NCI-H2081 treated with DMSO at 0.1 percent for 48 hours (cell line): ENCODE measurements at regions not wholly inside any gene's neighbourhood (a gene's known extent, or its start where the extent isn't known, plus 50 kb on each side); places are given as distances from the start of the nearest gene placed in this dataset.
A peak's percentile ranks its signal among the peaks of the same experiment; 100 is the strongest.
"Not testable (repeated sequence)": the region's sequence is repeated elsewhere in the genome, so short reads cannot be mapped to it uniquely, and the experiment has no call there.

ENCODE experiments used
- DNase-seq: peaks from one replicate; lab custom pipeline; 2025; lab: John Stamatoyannopoulos, UW

DNA sequence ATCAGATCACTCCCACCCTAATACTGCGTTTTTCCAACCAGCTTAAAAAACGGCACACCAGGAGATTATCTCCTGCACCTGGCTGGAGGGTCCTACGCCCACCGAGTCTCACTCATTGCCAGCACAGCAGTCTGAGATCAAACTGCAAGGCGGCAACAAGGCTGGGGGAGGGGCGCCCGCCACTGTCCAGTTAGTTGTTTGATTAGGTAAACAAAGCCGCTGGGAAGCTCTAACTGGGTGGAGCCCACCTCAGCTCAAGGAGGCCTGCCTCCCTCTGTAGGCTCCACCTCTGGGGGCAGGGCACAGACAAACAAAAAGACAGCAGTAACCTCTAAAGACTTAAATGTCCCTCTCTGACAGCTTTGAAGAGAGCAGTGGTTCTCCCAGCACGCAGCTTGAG, 463.0 kb upstream of the CADM1 start:
- DNase-seq, result not testable (repeated sequence)

DNA sequence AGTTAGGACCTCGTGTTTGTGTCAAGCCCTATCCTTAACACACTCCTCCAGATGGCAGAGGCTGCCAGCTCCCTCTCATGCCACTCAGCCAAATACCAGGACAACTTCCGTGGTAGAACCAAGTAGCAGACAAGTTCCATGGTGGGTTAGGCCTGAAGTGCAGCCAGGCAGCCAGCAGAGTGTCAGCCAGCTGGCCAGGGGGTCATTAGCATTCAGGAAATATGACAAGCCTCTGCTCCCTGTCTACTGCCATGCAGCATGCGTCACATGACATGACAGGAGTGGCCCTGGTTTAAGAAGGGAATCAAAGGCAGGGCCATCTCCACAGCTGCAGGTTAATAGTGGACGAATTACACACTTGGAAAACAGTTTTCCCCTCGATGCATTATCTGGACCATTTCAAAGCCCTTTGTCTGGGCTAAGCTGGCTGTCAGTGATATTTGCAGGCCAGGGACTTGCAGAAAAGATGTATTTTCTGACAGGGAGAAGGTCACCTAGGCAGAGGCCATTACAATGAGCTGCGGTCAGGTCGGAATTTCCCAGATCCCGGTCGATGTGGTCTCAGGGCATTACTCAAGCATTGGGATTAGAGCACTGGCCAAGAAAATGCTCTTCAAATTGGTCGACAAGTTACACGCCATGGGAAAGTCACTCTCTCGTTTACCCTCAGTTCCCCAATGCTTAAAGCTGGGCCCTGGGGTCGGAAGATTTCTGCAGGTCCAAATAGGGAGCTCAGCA, 461.7 kb upstream of the CADM1 start:
- DNase-seq, result no peak

DNA sequence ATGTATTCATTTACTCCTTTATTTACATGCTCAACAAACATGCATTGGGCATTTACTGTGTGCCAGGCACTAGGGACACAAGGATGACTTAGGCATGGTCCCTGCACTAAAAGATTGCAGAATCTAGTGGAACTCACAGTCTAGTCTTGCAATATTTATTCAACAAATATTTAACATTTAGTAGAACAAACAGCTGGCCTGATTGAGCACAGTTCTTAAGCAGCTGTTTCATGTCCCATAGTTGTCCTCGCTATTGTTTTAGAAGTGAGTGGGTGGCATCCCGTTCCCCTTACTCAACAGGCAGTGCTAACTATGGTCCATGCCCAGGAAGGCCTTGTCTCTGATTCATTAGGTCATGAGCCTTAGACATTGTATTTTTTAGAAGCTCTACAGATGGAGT, 459.9 kb upstream of the CADM1 start:
- DNase-seq, result no peak

DNA sequence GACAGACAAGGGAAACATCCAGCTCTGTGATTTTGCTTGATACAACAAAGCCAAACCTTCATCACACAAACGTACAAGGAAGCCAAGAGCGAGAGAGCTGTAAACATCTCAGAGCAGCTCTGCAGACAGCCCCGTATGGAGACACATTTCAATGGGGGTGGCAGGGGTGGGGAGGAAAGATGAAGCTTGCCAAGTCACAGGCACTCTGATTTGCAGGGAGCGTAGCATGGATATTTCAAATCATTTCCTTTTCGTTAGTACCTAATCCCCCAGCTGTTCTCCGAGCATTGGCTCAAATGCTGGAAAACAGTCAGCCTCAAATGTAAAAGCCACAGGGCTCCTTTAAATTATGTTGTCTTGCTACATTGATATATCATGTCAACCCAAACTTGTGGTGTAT, 458.9 kb upstream of the CADM1 start:
- peak; percentile 17 for DNase-seq

DNA sequence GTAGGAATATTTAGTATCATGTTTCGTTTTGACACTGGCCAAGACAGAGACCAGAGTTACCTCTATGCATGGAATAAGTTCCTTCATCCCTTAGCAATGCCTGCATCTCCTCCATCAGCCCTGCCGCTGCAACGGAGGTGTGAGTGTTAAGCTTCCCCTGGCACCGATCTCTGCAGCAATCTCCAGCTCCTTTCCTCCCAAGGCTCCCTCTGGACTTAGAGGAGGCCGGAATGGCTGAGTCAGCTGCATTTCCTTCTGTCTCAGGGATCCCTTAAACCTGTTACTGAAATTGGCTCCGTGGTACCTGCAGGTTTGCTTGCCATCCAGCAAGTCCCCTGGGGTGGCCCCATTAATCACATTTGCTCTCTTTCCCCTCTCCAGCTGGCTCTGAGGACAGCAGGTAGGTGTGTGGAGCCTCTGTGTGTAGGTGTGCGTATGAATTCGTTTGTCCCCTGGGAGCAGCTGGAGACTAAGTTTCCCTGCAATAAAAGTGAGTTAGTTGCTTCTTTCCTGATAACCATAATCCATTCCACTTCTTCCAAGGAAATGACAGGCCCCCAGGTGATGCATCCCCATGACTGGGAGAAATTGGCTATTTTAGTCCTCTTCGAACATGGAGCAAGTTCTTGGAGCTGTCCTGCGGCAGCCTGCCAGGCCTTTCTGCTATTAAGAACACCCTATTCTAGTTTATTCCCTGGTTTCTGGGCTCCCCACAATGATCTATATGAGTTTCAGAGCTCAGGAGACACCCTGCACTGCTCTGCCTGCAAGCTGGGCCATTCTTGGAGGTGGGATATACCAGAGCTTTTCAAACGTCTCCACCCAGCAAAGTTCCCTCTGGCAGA, 457.2 kb upstream of the CADM1 start:
- peak; percentile 40 for DNase-seq

DNA sequence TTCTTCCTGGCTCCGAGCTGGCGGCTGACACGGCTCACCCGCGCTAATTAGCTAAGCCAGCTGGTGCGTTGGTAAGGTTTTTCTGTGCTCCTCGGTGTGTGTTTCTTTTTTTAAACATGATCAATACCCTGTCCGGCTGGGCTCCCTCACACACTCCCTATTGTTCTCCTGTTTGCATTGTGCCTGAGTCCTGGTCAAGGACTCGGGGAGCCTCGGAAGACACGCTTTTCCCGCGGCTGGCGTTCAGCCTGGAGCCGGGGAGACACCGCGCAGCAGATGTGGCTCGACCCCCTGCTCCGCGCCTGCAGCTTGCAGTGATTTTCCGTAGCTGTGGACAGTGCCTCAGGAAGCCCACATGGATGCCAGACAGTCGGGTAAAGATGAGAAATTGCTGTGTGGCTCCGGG, 454.9 kb upstream of the CADM1 start:
- DNase-seq, result peak; percentile 70

DNA sequence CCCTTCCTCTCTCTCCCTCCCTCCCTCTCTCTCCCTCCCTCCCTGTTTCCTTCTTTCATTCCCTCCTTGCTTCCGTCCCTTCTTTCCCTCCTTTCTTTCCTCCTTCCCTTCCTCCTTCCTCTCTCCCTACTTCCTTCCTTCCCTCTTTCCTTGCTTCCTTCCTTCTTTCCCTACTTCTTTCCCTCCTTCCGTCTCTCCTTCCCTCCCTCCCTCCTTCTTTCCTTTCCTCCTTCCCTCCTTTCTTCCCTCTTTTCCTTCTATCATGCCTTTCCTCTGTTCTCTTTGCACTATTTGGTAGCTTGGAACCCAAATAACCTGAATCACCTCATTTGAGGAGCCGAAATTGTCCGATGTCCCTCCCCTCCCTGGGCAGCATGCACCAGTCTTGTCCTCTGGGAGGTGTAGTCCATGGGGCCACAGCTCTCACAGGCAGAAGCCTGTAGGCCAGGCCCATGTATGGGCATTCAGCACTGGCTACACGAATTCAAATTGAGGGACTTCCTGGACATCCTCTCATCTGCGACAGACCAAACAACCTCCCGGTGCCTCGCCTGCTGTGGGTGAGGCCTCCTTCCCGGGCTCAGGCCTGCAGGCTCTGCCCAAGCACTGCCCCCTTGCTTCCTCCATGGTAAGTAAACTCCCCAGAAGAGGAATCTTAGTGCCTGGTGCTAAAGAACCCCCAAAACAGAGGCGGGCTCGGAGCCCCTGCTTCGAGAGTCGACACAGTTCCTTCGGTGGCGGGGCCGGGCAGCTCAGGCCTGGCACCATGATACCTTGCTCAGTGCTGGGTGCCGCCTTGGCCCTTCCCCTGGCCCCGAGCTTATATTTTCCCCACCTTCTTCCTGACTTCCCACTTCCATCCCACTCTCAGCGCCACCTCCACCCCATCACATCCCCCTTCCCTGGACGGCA, 454.1 kb upstream of the CADM1 start:
- DNase-seq, result no peak

DNA sequence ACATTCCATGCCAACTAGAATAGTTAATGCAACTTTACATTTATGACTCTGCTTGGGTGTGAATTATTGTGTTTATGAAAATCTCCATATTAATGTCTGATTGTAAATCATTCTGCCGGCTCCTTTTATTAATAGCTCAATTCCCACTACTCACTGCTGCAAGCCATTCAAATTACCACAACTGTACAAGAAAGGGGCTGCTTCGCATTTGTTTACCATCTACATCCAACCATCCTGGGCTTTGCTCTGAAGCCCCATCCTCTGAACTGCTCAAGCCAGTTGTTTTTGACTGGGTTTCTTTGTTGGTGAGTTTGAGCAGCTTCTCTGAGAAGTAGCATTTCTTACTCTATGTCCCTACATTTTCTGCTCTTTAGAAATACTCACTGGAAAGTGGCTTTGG, 451.6 kb upstream of the CADM1 start:
- DNase-seq, result no peak

DNA sequence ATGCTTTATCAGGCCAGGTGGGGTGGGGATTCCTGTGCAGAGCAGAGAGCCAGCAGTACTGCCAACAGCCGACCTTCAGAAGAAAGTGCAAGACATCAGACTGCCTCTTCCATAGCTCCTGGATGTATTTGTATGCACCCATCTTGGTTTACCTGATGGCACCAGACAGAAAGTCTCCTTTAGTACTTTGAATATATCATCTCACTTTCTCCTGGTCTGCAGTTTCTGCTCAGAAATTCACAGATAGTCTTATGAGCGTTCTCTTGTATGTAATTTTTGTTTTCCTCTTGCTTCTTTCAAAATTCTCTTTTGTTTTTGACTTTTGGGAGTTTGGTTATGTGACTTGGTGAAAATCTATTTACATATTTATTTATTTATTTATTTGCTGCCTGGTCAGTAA, 446.4 kb upstream of the CADM1 start:
- no peak for DNase-seq

DNA sequence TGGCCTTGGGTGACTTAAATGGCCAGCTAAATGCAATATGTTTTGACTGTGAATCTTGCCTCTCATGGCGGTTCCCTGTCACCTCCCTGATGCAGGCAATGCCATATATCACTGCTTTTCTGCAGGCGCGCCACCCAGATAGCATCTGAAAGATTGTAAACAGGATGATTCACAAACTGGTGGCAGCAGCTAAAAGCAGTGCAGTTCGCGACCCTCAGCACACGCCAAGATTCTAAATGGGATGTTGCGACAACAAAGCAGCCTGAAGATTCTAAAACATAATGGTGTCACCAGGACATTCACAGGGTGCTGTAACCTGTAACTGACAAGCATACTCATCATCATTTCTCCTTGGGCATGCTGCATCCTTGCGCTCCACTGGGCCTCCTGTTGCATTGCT, 440.4 kb upstream of the CADM1 start:
- DNase-seq, result no peak

DNA sequence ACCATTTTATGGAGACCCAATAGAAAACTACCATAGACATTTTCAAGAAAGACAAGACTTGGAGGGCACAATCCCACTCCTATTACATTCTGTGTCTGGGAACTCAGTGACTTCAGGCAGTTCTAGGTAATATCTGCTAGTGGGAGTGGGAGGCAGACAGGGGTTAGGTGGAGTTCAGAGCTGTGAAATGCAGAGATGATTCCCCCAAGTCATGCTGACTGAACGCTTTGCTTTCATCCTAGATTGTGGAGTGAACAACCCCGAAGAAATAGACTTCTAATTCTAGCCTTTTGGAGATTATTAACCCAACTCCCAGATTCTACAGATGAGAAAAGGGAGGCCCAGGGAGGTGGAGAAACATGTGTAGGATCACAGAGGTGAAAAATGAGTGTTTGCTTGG, 437.8 kb upstream of the CADM1 start:
- no peak for DNase-seq

DNA sequence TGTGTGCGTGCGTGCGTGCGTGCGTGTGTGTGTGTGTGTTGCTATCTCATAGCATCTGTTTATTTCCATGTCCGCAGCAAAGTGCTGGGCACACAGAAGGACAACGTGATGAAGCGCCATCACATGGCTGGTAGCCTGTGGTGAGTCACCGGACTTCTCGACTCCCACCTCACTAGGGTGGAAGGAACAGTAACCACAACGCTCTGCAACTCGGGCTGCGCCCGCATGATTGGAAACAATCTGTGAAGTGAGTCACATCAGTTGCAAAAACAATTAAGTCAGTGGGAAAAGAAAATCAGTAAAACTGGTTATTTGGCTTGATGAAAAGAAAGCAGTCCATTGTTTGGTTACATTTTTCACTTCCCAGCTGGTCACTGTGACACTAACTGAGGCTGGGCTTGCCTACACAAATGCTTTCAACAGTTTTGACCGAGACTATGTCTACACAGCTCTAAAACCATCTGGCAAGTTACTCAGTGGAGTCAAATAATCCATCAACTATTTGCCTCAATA, 437.3 kb upstream of the CADM1 start:
- DNase-seq, result no peak

DNA sequence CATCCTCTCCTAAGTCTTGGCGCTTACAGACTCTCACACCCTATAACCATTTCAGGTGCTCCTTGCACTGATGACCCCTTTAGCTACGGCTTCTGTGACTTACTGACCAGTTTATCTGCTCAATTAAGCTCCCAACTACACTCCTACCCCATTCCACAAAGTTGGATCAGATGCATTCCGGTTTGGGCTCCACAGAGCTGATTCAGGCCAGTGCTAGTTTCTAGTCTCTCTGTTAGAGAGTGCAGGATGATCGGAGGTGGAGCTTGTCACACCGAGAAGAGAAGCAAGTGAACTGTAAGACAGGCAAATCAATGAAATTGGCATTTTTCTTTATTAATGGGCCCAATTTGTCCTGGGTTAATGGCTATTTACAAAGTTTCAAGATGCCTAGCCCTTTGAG, 436.8 kb upstream of the CADM1 start:
- DNase-seq, result no peak

DNA sequence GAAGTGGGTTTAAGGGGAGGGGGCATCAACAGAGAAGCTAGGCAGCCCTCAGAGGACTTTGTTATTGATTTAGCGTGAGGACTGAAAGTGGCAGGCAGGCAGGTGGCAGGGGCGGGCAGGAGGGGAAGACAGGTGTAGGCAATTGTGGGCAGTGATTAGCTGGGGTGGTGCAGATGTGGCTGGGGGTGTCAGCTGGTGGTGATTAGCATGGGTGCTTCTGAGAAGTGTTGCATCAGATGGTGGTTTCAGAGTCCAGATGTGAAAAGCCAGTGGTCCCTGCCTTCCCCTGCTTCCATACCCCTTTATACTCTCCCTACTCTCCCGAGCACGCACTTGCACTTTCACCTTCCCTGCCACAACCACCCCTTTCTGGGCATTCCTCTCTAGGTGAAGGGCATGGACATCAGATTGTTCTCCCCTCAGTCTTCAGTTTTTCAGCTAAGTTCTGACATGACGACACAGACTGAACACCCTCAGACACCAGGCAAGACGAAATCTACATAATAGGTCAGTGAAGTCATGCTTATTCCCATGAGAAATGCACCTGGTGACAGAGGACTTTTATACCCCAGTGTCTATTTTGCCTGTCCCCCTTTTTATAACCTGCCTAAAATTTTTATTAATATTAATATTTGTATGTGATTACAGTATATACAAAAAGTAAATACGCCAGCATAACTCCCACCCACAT, 435.7 kb upstream of the CADM1 start:
- DNase-seq, result peak; percentile 77

DNA sequence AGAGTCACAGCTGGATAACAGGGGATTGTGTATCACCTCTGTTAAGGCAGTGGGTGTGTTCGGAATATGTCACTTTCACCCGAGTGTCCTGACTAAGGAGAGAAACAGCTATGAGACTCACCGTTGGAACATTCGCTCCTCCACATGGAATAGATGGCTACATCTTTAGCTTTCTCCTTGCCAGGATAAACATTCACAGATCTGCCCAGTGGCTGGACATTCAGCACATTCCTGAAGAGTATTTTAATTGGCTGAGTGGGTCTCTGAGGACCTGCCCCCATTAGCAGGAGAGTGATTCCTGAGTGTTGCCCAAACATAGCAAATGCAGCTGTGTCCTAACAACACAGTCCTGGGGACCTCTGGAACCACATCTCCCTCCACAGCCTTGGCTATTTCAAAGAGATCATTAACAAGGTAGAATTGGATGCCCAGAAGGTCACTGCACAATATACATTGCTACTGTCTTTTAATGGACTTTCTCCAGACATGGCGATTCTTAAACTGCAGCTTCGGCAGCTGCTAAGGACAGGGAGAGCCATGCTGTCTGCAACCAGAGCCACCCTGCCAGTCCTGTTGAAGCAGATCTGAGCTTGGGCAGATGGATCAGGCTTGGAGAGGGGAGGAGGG, 435.0 kb upstream of the CADM1 start:
- no peak for DNase-seq

DNA sequence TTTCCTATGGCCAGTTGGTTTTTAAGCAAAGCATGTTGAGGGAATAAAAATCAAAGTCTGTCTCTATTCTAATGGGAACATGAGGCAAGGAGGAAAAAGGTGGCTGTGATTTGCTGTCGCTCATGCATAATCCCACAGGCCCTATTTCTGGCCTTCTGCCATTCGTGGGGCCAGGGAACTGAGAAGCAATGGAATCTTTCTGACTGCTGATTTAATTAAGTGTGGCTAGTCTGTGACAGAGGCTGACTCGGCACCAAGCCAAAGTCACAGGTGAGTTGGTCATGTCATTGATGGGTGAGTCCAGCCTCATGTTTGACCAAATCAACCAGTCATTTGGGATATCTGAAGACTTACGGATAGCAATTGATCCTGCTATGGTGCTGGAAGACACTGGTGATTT, 429.3 kb upstream of the CADM1 start:
- no peak for DNase-seq

DNA sequence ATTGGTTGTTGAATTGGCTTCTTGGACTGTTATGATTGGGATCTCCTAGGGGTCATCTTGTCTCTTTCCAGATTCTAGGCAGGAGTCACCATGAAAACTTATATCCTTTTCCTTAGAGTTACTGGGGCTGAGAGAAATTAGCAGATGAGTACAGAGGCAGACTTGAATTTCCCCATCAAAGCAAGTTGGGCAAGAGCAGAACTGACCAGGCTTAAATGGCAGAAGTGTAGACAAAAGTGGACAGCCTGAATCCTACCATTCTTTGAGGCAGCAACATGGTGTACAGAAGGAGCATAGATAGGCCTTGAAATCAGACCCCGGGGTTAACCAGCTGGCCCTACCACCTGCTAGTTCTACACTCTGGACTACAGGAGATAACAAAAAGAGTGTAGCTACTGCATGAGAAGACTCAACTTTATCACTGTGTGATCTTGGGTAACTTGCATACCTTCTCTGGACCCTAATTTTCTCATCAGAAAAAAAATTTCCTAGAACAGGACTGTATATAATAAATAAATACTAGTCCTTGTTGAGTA, 427.4 kb upstream of the CADM1 start:
- no peak for DNase-seq

DNA sequence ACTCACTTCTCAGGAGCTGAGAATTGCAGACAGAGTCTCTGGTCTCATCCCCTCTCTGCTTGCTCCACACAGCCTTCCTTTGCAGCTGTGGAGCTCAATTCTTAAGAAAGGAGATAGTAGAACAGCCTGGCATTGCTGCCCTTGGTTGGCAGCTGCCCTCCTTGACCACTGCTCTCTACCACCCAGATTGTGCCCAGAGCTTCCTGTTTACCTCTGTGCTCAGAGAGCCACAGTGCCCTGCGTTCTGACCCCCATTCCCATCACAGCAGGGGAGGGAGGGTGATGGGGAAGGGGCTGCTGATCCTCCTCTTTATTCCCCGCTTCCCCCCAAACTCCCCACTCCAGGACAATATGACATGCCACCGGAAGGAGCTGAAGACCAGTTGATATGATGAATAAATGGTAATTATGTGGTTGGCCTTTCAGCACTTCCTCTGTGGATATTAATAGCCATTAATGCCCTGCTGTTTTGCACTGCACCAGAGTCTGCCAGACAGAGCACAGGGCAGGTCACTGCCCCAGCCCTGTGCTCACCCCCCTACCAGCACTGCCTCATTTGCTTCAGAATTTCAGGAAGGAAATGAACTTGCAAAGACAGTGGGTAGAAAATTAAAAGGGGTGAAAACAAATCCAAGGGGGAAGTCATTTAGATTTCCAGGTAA, 426.8 kb upstream of the CADM1 start:
- DNase-seq, result no peak

DNA sequence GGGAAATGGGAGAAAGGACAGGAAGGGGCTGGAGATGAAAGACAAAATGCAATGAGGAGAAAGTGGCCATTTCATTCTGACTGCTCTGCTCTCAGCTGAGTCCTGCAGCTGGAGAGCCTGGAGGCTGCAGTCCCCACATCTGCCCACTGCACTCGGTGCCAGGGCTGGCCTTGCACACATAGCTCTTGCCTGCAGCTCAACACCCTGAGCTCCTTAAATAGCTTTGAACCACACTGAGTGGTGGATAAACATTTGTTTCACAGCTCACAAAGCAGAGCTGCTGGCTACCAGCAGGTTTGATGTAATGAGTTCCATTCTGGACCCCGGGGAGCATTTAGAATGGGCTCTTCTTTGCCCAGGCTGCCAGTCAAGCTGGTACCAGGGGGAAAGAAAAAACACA, 426.1 kb upstream of the CADM1 start:
- DNase-seq, result peak; percentile 25

DNA sequence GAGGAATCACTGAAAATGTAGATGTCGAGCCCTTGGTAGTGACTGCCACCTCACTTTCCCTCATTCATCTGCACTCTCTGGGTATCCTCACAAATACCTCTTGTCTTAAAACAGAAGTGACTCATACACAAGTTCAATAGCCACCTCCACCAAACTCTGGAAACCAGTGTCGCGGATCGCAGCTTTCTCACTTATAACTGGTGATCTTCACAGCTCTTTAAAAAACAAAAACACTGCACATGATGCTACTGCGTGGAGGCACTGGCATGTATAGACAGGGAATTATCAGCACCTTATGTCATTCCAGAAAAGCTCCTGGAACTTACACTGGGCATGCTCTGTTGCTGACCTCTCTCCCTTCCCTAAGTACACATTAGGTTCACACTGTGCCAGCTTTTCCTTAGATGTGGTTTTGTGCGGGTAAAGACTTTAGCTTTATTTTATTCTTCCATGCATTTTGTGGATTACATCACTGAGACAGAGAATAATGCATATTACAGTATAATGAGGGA, 425.5 kb upstream of the CADM1 start:
- DNase-seq, result no peak
